NCI-H748 treated with DMSO at 0.1 percent for 48 hours (cell line): ENCODE measurements at regions not wholly inside any gene's neighbourhood (a gene's known extent, or its start where the extent isn't known, plus 50 kb on each side); places are given as distances from the start of the nearest gene placed in this dataset.

Experiments
- DNase-seq: peaks from one replicate; lab custom pipeline; 2025; lab: John Stamatoyannopoulos, UW

- no peak for DNase-seq
Observed at GRCh38 chr1:14100919-14101318, 400.9 kb downstream of the PRDM2 start.

GRCh38 chr1:14102180-14102579 lies 402.2 kb downstream of the PRDM2 start:
- DNase-seq: no peak

- no peak for DNase-seq
Observed at GRCh38 chr1:14103878-14104430, 404.0 kb downstream of the PRDM2 start.

GRCh38 chr1:14106126-14106525 lies 406.1 kb downstream of the PRDM2 start:
- DNase-seq: no peak

GRCh38 chr1:14106679-14107313 lies 406.8 kb downstream of the PRDM2 start:
- no peak for DNase-seq

GRCh38 chr1:14108356-14109275 lies 408.6 kb downstream of the PRDM2 start:
- peak; percentile 69 for DNase-seq

- no peak for DNase-seq
Observed at GRCh38 chr1:14109276-14109635, 409.3 kb downstream of the PRDM2 start.

- no peak for DNase-seq
Observed at GRCh38 chr1:14110040-14110439, 410.1 kb downstream of the PRDM2 start.

- DNase-seq: no peak
Observed at GRCh38 chr1:14111121-14111520, 411.1 kb downstream of the PRDM2 start.

GRCh38 chr1:14112613-14113012 lies 412.6 kb downstream of the PRDM2 start:
- no peak for DNase-seq

GRCh38 chr1:14113271-14113670 lies 413.3 kb downstream of the PRDM2 start:
- no peak for DNase-seq

- DNase-seq: peak; percentile 71
Observed at GRCh38 chr1:14113841-14114567, 414.0 kb downstream of the PRDM2 start.

- DNase-seq: no peak
Observed at GRCh38 chr1:14115976-14116375, 416.0 kb downstream of the PRDM2 start.

- no peak for DNase-seq
Observed at GRCh38 chr1:14117700-14118099, 417.7 kb downstream of the PRDM2 start.

- no peak for DNase-seq
Observed at GRCh38 chr1:14118691-14119485, 418.9 kb downstream of the PRDM2 start.

- DNase-seq: no peak
Observed at GRCh38 chr1:14120895-14121294, 420.9 kb downstream of the PRDM2 start.

GRCh38 chr1:14128096-14128495 lies 428.1 kb downstream of the PRDM2 start:
- DNase-seq: no peak

GRCh38 chr1:14129009-14129408 lies 429.0 kb downstream of the PRDM2 start:
- DNase-seq: no peak

GRCh38 chr1:14135070-14135469 lies 435.1 kb downstream of the PRDM2 start:
- DNase-seq: no peak

GRCh38 chr1:14136152-14136763 lies 436.3 kb downstream of the PRDM2 start:
- DNase-seq: no peak

- no peak for DNase-seq
Observed at GRCh38 chr1:14136881-14137280, 436.9 kb downstream of the PRDM2 start.
